ENCODE measurements at regions not wholly inside any gene's neighbourhood (a gene's known extent, or its start where the extent isn't known, plus 50 kb on each side); places are given as distances from the start of the nearest gene placed in this dataset.

DNA sequence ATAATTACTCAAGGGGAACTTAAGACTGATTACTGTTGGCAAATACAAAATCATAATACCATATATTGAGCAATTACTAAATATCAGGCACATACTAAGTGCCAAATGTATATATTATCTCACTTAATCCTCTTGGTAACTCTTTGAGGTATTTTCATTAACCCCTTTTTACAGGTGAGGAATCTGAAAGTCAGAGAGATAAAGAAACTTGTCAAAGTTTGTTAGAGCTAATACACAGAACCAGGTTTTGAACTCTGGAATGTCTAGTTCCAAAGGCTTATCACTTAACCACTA, 80.3 kb downstream of the LLPH start:
- no peak for TF ChIP-seq POLR2AphosphoS5 (IDR thresholded peaks at IDR 0.05)
- TF ChIP-seq, protein P1, sequence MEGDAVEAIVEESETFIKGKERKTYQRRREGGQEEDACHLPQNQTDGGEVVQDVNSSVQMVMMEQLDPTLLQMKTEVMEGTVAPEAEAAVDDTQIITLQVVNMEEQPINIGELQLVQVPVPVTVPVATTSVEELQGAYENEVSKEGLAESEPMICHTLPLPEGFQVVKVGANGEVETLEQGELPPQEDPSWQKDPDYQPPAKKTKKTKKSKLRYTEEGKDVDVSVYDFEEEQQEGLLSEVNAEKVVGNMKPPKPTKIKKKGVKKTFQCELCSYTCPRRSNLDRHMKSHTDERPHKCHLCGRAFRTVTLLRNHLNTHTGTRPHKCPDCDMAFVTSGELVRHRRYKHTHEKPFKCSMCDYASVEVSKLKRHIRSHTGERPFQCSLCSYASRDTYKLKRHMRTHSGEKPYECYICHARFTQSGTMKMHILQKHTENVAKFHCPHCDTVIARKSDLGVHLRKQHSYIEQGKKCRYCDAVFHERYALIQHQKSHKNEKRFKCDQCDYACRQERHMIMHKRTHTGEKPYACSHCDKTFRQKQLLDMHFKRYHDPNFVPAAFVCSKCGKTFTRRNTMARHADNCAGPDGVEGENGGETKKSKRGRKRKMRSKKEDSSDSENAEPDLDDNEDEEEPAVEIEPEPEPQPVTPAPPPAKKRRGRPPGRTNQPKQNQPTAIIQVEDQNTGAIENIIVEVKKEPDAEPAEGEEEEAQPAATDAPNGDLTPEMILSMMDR (IDR thresholded peaks at IDR 0.05): no peak
